A673 (cell line): ENCODE measurements at regions not wholly inside any gene's neighbourhood (a gene's known extent, or its start where the extent isn't known, plus 50 kb on each side); places are given as distances from the start of the nearest gene placed in this dataset.

Source experiments
- EZH2 ChIP-seq: fragments of 200-600 bp; sonication (generic); IDR thresholded peaks from 2 replicates; pipeline ENCODE4 v1.6.1; 2017; ENCODE audit warnings: borderline replicate concordance, low read depth, mild to moderate bottlenecking, mixed read lengths, antibody characterized with exemption, low read length; ENCODE audit not compliant: poor library complexity, severe bottlenecking
- TF ChIP-seq, protein P1 (sequence below): fragments of 300-800, 200-600 bp; sonication (generic); conservative IDR thresholded peaks from 2 replicates; pipeline ENCODE4 v1.5.1; 2017; ENCODE audit warnings: low read depth, mild to moderate bottlenecking, antibody characterized with exemption, low read length, moderate library complexity, mixed read lengths

DNA sequence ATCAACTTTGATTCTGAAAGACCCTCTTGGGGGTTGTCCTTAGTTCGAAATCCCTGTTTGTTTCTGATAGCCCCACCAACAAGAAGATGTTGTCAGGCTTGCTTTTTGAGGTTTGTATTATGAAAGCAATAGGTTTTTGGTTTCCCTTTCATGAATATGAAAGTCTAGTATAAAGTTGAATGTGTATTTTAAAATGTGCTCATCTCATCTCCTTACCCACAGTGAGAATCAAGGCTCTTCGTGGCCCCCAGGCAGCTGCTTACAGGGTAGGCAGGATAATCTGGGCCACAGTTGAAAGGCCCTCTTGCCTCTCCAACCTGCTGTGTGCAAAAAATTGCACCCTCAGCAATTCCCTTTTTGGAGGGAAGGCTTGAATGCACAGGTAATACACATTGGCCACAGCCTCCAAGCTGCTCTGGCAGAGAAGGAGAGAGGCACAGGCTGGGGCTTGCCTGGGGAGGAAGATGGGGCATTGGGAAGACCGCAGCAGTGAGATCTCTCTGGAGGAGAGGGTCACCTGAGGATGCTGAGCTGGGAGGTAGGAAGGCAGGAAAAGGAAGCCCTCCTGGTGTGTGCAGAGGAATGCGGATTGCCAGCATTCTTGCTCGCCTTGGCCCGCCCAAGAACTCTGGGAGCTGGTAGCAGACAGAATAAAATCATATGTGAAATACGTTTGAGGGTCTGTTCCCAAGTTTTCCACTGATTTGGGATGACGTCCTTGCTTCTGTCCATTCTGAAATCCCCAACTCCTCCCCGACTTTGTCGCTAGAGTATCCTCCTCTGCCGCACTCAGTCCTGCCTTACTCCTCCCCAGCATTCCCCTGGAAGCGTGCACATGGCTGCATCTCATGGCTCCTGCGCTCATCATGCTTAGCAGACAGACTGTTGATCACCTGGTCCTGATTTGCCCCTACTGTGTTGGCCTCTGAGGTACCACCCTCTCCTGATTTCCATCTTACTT lies 196.4 kb downstream of the RPLP1 start:
- TF ChIP-seq, protein P1, sequence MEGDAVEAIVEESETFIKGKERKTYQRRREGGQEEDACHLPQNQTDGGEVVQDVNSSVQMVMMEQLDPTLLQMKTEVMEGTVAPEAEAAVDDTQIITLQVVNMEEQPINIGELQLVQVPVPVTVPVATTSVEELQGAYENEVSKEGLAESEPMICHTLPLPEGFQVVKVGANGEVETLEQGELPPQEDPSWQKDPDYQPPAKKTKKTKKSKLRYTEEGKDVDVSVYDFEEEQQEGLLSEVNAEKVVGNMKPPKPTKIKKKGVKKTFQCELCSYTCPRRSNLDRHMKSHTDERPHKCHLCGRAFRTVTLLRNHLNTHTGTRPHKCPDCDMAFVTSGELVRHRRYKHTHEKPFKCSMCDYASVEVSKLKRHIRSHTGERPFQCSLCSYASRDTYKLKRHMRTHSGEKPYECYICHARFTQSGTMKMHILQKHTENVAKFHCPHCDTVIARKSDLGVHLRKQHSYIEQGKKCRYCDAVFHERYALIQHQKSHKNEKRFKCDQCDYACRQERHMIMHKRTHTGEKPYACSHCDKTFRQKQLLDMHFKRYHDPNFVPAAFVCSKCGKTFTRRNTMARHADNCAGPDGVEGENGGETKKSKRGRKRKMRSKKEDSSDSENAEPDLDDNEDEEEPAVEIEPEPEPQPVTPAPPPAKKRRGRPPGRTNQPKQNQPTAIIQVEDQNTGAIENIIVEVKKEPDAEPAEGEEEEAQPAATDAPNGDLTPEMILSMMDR = no peak
- no peak for TF ChIP-seq EZH2
